NCI-H1930 (cell line): ENCODE measurements at regions not wholly inside any gene's neighbourhood (a gene's known extent, or its start where the extent isn't known, plus 50 kb on each side); places are given as distances from the start of the nearest gene placed in this dataset.
A peak's percentile ranks its signal among the peaks of the same experiment; 100 is the strongest.
"Not testable (repeated sequence)": the region's sequence is repeated elsewhere in the genome, so short reads cannot be mapped to it uniquely, and the experiment has no call there.

ENCODE experiments used
- DNase-seq, 2 experiments: peaks; one replicate each; lab custom pipeline; 2025; lab: John Stamatoyannopoulos, UW

DNA sequence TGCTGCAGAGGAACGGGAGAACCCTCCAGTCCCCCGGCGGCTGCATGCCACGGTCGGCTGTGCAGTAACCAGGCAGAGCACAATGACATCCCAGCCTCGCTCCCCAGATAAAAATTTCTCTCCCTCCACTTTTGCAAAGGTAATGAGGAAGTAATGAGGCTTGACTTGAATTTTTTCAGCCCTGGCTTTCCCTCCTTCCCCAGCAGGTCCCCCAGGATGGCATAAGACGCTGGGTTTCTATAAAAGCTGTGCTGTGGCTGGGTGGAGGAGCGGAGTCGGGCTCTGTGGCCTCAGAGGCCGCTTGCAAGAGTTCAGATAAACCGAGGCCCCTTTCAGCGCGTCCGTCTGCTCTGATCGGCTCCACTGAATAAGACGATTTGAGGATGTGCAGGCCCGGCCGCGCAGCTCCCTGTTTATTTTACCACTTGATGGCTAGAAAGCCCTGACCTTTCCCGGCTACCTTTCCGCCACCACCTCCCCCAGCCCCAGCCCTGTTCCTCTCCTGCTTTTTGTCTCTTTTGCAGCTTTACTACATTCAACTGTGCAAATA, 351.9 kb upstream of the IRX2 start:
- DNase-seq = peak; percentile 63 to 75

DNA sequence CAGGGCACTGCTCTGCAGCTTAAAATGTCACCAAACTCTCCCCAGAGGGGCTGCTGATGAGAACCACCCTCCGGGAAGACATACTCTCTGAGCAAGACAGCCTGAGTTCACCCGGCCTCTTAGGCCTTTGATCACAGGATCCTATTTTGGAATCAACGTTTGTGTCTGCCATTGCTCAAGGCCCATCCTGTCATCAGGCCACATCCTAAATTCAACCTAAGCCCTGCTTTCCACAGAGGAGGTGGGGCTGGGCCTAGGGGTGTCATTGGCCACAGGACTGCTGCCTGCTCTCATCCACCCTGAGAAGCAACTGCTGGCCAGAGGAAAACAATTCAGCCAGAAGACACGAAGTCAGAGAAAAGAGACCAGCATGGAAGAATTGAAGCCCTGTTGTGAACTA, 351.1 kb upstream of the IRX2 start:
- no peak for DNase-seq

DNA sequence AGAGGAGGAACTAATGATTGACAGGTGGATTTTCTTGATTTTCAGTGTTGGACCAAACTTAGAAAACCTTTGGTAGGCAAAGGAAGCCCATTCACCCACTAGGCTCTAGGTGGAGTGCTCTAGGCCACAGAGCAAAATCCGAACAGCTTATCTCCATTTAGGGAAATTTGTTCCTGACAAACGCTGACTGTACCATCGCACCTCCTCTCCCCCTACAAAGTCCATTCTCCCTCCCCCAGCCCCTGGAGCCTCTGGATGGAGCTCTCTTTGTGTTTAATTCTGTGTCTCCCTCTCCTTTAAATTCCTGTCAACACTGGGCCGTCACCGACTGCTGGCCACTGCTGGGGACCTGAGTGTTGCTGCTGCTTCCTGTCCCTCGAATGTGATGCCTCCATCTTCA, 350.1 kb upstream of the IRX2 start:
- no peak for DNase-seq

DNA sequence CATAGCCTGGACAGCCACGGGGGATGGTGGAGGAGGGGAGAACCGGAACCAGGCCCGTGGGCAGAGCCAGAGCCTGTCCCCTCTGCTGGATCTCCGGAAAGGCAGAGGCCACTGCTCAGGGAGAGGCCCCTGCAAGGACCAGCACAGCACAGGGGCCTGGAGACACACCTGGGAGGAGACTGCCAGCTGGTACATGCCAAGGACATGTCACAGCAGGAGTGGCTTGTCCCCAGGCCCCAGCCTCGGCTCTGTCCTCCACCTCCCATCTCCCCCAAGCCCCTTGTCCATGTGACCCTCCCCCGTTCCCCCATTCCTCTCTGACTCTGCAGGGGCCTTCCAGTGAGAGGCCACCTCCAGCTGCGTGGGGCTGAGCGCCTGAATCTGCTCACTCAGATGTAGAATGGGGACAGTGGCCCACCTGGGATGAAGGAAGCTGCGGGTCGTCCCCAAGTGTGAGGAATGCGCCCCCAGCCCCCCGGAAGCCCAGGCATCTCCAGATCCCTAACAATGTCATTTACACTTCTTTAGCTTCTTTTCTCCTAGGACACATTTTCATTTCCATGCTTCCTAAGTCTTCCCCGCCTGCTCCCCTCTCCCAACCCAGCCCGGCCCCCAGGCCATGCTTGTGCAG, 349.6 kb upstream of the IRX2 start:
- no peak for DNase-seq

DNA sequence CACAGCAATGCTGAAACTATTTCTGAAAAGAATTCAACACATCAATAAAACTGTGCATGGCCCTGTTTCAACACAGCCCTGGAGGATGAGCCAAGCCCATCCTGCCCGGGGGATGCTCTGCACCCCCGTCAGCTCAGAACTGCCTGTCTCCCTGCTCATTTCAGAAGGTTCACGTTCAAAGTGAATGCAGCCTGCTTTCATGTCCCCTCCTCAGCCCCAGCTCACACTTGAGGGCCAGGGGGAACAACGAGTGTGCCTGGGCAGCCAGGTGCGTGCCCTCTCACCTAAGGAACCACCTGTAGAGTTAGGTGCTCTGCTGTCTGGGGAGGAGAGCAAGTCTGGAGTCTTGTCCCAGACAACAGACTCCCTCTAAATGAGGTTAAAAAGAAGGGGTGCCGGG, 348.5 kb upstream of the IRX2 start:
- DNase-seq = no peak

DNA sequence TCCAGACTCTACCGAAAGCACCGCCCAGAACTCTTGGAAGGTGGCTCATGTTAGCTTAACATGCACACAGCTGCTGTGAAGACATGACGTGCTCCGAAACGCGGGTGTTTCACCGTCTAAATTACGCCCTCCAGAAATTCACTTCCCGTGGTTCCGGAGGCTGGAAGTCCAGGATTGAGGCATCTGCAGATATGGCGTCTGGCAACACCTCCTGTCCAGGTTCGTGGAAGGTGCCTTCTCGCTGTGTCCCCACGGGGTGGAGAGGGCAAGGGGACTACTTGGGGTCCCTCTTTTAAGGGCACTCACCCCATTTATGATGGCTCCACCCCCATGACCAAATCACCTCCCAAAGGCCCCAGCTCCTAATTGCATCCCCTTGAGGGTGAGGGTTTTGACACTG, 348.0 kb upstream of the IRX2 start:
- DNase-seq = no peak

DNA sequence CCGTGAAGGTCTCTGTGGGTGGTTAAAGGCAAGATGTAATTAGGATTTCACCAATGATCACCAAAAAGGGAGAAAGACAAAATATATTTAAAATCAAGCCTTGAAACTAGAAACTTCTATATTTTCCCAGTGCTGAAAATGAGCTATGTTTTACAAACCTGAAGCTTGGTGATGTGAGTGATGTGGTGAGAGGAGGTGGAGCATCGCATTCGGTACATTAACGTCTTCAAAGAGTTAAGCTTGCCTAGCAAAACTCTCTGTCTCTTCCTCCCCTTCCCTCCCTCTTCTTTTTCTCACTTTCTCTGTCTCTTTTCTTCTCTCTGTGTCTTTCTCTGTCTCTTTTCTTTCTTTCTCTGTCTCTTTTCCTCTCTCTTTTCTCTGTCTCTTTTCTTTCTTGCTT, 347.3 kb upstream of the IRX2 start:
- no peak for DNase-seq

DNA sequence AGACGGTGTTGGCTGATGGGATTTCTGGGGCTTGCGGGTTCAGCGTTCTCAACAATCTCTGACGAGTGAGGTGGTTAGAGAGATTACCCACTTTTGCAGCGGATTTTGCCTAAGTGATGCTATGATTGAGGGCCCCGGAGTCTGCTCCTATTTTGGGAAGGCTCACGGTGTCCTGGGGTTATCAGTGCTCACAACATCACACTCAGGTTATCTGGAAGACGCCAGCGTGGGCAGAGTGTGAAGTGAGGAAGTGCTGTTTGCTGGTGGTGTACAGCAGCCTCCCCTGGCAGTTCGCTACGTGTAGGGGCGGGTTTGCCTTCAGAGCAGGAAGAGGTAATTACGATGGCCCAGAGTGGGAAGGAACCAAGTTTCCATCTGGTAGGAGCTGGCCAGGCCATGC, 341.2 kb upstream of the IRX2 start:
- no peak for DNase-seq

DNA sequence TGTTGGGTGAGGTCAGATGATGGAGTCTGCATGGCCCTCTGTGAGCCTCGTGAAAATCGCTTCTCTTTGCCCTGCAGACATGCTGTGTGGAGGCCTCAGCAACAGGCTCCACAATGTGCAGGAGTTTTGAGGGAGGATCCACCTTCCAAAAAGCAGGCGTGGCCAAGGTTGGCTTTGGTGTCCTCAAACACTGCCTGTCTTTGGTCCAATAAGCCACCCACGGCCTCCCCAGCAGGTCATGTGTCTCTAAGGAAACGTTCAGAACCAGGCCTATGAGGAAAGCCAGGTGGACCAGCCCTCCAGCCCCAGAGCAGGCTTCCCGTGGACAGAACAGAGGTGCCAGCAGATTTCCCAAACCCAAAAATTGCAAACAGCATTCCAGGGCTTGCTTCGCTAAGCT, 340.7 kb upstream of the IRX2 start:
- no peak for DNase-seq

DNA sequence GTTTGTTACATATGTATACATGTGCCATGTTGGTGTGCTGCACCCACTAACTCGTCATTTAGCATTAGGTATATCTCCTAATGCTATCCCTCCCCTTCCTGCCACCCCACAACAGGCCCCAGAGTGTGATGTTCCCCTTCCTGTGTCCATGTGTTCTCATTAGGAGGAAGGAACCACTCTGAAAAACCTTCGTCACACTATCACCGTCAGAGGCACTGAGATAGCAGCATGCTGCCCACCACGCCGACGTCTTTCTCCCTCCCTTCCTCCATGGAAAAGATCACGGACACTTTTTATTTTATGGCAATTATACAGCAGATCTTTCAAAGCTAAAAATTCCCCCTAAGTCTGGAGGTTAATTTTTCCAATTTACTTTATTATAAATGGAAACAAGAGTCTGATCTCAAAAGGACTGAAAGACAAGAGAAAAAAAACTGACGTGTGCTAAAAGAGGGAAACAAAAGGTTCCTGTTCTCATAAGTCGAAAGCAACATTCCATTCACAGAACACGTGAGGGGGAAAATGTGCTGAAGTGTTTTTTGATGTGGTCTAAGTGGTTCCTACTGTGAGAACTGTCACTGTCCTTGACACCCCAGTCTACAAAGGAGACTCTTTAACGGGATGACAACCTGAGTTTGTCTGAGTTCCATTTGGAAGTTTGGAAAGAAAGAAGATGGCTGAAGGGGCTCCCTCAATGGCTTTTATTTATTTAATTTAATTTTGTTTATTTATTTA, 339.7 kb upstream of the IRX2 start:
- DNase-seq = no peak

DNA sequence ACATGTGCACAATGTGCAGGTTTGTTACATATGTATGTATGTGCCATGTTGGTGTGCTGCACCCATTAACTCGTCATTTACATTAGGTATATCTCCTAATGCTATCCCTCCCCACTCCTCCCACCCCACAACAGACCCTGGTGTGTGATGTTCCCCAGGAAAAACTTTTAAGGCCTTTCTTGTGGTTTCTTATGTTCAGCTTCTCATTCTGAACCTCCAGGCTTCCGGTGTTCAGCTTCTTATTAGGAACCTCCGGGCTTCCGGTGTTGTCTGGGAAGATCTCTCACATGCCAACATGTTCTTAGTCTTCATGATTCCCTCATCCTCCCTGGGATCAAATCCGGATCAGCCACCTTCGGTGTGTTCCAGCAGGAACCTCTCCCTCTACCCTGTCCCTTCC, 338.8 kb upstream of the IRX2 start:
- DNase-seq = not testable (repeated sequence)

DNA sequence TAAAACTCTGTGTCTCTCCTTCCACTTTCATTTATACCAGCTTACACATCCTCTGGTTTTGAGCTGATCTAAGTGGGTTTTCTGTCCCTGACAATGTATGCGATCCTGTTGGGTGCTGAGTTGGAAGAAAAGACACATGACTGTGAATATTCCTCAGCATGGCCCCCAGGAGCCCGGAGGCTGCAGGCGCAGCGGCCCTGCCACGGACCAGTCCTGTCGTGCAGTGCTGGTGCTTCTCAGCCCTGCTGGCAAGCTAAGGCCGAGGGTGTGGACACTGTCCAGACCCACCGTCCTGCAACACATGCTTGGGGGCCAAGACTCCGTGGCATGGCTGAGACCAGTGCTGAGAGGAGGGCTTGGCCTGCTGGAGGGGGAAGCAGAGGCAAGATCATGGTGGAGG, 328.9 kb upstream of the IRX2 start:
- no peak for DNase-seq

DNA sequence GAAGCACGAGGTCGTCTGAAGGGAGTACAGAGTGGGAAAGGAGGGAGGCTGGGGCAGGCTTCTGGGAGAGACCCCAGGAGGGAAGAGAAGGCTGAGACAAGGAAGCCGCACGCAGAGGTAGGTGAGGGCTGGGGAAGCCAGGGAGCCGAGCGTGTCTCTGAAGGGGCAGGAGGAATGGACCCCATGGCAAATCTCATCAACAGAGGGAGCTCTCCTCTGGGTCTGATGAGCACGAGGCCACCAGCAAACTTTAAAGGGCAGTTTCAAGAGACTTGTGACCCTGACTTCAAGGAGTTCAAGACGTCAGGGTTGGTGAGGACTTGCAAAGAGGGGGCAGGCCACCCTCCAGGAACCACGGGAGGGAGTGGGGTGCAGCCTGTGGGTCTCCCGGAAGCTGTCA, 326.2 kb upstream of the IRX2 start:
- DNase-seq = no peak

DNA sequence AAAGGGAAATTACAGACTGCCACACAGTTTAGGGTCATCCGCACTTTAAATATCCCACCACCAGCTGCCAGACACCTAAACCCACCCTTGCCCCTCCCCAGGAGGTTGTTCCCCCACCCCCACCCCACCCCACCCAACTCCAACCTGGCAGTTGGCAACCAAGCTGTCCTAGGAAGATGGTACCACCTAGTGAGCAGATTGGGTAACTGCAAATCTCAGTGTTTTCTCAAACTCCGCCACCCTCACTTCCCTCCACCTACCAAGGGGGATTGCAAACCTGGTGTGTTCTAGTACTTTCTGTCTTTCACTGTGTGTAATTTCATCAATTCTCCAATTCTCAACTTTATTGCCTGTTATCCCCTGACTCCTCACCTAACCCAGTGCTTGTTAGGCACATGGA, 323.8 kb upstream of the IRX2 start:
- DNase-seq = no peak

DNA sequence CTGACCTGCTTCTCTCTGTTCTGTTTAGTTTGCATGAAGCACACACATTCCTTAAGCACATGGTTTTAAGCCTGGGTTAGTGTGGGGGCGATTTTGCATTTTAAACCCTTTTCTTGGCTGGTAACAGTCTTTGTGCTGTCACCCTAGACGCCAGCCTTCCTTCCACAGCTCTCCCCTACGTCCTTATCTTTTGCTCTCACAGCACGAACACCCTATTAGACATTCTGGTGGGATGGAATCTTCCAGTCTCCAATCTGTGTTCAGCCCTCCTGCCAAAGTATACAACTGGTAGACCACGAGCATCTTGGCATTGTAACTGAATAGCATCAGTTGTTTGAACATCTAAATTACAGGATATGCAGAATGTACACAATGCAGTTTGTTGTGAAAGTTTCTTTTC, 316.9 kb upstream of the IRX2 start:
- DNase-seq = no peak

DNA sequence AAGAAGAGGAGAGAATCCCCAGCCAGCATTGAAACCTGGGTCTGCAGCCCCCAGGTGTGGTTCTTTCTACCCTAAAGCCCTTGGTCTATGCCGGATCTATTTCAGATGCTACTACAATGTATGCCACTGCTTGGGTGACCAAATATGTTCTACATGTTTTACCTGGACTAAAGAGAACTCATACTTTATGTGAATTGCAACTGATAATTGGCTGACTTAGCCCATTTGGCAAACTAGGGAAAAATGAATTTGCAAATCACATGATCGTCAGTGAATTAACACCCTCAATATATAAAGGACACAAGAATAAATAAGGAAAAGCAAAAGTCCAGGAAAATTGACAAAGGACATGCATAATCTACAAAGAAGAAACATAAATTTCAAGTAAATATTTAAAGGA, 308.8 kb upstream of the IRX2 start:
- no peak for DNase-seq

DNA sequence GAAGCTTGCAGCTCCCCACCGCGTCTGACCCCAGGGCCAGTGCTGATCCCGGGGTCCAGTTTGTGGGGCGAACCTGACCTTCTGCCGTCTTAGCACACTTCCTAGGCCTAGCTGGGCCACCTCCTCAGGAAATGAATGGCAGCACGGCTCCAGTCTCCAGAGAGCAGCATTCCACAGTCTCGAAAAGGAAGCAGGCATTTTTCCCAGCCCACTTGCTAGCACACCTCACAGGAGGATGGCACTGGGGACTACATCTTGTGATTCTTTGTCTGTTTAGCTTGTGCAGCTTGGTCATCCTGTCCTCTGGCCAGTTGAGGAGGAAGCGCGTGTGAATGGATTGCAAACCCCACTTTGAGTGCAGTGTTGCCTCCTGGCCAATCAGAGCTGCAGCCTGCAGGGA, 308.0 kb upstream of the IRX2 start:
- no peak for DNase-seq

DNA sequence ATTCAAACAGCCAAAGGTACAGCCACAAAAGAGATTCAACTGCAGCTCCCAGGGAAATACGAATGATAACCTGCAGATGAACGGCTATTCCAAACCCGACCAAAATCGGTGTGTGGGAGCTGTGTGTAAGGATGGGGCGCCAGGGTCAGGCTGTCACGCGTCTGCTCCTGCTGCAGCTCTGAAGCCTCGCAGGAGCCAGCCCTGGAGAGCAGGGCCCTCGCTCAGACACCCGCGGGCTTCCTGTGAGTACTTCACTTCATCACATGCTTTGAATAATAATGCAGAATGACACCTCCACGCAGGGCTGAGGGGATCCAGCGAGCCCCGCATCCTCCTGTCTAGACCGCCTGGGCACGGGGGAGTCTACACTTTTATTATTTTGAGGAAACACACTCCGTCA, 307.5 kb upstream of the IRX2 start:
- no peak for DNase-seq

DNA sequence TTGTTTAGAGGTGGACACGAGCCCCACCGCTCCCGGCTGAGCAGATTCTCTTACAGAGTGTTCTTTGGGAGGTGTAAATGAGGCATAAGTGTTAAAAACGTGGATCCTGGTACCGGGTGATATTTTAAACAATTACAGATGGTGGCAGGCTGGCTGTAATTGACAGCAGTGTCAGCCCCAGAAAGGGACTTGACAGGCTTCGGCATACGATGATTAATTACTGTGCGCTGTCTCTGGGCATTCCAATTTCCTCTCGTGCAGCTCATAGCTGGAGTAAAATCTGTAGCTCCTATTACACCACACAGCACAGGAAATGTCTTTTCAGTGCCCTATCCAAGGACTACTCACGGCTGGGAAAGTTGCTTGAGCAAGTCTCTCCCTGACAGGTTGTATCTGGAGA, 305.4 kb upstream of the IRX2 start:
- DNase-seq = no peak

DNA sequence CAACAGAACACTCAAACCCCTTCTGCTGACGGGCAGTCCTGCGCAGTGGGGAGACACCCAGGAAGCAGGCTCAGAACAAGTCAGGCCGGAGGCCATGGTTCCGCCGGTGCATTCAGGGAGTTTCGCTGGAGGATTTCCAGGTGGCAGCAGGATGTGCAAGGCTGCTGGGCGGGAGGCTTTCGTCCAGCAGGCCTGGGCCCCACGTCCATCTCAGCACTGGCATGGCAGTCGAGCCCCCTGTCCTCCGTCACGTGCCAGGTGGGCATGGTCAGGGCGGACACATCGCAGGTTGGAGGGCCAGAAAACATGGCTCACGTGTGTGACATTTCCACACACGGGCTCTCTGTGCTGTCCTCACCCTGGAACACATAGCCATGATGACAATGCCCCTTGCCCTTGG, 299.9 kb upstream of the IRX2 start:
- DNase-seq = no peak

DNA sequence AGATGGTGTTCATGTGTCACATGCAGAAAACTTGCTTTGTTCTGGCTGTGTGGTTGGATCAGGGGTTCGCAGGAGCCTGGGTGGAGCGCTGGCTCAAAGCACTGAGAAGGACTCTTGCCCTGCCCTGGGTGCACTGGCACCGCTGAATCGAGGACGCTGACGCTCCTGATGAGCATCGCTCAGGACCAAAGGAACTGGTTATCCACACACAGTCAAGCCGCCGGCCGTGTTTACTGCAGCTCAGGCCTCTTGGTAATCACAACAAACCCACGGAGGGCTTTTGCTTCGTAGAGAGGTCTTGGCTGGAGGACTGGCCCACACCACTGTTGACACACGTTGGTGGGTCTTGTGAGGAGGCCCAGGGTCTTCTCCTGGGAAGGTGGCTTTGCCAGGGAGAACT, 299.4 kb upstream of the IRX2 start:
- no peak for DNase-seq

DNA sequence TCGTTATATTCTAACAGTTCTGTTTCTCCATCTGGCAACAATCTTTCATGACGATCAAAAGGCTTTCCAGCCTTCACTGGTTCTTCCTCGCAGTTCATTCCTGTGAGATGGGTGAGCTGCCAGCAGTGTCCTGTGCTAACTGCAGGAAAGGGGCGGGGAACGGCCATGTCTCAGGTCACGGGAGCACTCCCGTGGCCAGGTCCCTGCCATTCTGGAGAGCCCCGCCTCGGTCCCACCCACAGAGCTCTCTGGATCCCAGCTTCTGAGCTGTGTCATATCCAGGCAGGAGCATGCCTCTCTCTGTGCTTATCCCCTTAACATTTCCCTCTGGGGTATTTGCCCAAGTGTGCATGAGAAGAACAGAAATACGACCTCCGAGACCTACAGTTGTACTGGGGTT, 297.8 kb upstream of the IRX2 start:
- no peak for DNase-seq

DNA sequence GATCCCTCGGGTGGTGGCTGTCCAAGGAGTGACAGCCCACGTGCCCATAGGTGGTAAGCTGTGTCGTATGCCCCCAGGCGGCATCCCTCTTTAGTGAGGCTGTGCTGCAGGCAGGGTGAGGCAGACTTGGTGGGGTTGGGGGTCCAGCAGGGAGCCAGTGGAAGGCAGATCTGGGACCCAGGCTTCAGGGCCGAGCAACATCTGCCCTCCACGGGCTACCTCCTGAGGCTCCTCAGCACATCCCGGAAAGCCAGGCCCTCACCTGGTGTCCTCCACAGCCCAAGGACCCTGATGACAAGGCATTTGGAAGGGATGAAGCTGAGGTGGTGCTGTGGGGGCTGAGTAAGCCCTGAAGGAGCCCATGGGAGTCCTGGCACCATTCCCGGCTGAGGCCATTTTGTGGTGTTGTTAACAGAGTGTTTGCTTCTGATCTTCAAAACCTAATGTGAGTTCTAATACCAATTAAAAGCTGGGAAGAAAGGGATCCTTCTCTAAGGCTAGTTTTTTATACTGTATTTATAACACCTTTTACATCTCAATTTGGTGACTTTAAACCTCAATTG, 295.8 kb upstream of the IRX2 start:
- DNase-seq = no peak

DNA sequence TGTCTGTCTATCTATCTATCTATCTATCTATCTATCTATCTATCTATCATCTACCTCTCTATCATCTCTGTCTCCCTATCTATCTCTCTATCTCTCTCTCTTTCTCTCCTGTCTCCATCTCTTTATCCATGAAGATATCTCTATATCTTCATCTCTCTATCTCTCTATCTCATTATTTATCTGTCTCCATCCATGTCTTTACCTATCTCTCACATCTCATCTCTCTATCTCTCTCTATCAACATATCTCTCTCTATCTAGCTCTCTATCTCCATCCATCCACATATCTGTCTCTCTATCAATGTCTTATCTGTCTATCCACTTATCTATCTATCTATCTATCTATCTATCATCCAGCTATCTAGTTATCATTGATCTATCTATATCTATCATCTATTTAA, 292.1 kb upstream of the IRX2 start:
- DNase-seq = no peak
